ENCODE measurements at regions not wholly inside any gene's neighbourhood (a gene's known extent, or its start where the extent isn't known, plus 50 kb on each side); places are given as distances from the start of the nearest gene placed in this dataset.

DNA sequence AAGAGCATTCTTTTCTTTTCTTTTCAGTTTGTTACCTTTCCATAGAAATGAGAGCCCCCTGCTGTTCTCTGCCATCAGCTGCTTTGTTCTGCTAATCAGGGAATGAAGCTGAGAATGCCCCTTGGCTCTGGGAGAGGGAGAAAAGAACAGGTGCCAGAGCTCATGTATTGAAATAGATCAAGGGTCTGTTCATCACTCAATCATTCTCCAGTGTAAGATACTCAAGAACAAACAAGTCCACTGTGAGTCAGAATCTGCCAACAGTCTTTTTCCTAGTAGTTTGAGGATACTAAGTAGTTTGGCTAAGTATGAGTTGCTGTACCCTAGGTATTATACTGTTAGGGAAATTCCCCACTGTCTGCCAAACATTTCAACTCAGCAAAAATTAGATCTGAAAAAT lies 144.3 kb downstream of the RTL3 start:
- Histone ChIP-seq H3K9me3 (ENCODE audit: insufficient read depth, low read length) (no peaks in the 10 kb centered on the region), H3F3A (ENCODE audit: insufficient read depth) (no peaks in the 10 kb centered on the region), H3K36me3 (ENCODE audit: low read length) (no peaks in the 10 kb centered on the region), H2AFZ (ENCODE audit: low read depth, low read length, severe bottlenecking) (no peak overlapping the region), H3K9me2 (replicated peaks; ENCODE audit: insufficient read depth, low read length) (no peaks in the 10 kb centered on the region), H3K4me3 (ENCODE audit: insufficient read depth, low read length, poor library complexity, severe bottlenecking) (no peak overlapping the region), H3K27me3 (ENCODE audit: low read length) (no peaks in the 10 kb centered on the region), H3K4me2 (ENCODE audit: low read depth, low read length, poor library complexity, severe bottlenecking) (no peak overlapping the region), H3K27ac (ENCODE audit: low read depth, low read length) (no peak overlapping the region), H3K79me2 (ENCODE audit: insufficient read depth, low read length) (no peaks in the 10 kb centered on the region), H4K20me1 (ENCODE audit: low read depth, low read length) (no peaks in the 10 kb centered on the region), H3K9ac (ENCODE audit: low read length) (no peak overlapping the region)
- TF ChIP-seq EZH2phosphoT487 (conservative IDR thresholded peaks at IDR 0.05; ENCODE audit: low read length): no peak
- TF ChIP-seq, protein P1, sequence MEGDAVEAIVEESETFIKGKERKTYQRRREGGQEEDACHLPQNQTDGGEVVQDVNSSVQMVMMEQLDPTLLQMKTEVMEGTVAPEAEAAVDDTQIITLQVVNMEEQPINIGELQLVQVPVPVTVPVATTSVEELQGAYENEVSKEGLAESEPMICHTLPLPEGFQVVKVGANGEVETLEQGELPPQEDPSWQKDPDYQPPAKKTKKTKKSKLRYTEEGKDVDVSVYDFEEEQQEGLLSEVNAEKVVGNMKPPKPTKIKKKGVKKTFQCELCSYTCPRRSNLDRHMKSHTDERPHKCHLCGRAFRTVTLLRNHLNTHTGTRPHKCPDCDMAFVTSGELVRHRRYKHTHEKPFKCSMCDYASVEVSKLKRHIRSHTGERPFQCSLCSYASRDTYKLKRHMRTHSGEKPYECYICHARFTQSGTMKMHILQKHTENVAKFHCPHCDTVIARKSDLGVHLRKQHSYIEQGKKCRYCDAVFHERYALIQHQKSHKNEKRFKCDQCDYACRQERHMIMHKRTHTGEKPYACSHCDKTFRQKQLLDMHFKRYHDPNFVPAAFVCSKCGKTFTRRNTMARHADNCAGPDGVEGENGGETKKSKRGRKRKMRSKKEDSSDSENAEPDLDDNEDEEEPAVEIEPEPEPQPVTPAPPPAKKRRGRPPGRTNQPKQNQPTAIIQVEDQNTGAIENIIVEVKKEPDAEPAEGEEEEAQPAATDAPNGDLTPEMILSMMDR (IDR thresholded peaks at IDR 0.05; ENCODE audit: insufficient read depth, low read length, poor library complexity, severe bottlenecking): no peak

DNA sequence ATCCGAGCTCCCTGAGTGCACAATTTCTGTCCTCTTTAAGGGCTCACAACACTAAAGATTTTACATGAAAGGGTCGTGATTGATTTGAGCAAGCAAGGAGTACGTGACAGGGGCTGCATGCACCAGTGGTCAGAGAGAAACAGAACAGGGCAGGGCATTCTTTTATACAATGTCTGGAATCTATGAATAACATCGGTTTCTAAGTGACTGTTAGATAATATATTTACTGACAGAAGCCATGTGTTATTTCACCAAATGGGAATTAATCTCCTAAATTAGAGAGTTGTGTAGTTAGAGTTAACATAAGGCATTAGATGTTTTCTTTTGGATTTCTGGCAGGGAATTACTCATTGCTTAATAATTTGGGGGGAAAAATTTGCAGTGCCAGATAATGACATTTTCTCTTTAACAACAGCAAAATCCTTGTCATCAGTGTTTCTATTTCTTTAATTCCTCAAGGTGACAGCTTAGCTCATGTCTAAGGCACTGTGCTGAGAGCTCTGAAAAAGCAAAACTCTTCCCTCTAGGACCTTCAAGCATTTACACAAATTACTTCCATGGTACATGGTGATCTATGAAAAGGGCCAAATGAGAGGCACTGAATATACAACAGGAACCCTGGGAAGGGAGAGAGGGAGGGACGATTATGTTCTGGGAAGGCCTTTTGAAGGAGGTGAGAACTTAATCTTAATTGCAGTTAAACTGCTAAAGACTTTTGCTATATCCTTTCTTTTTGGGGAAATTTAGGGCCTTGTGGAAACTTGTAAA lies 145.0 kb downstream of the RTL3 start:
- Histone ChIP-seq H3K4me3 (ENCODE audit: insufficient read depth, low read length, poor library complexity, severe bottlenecking) (no peak overlapping the region), H3K9ac (ENCODE audit: low read length) (no peak overlapping the region), H3K9me3 (ENCODE audit: insufficient read depth, low read length) (no peaks in the 10 kb centered on the region), H3K36me3 (ENCODE audit: low read length) (no peaks in the 10 kb centered on the region), H3F3A (ENCODE audit: insufficient read depth) (no peaks in the 10 kb centered on the region), H3K4me2 (ENCODE audit: low read depth, low read length, poor library complexity, severe bottlenecking) (no peak overlapping the region), H3K27me3 (ENCODE audit: low read length) (no peaks in the 10 kb centered on the region), H3K79me2 (ENCODE audit: insufficient read depth, low read length) (no peaks in the 10 kb centered on the region), H4K20me1 (ENCODE audit: low read depth, low read length) (no peaks in the 10 kb centered on the region), H3K9me2 (replicated peaks; ENCODE audit: insufficient read depth, low read length) (no peaks in the 10 kb centered on the region), H3K27ac (ENCODE audit: low read depth, low read length) (no peak overlapping the region), H2AFZ (ENCODE audit: low read depth, low read length, severe bottlenecking) (no peak overlapping the region)
- no peak for TF ChIP-seq EZH2phosphoT487 (conservative IDR thresholded peaks at IDR 0.05; ENCODE audit: low read length)
- TF ChIP-seq, protein P1 (IDR thresholded peaks at IDR 0.05; ENCODE audit: insufficient read depth, low read length, poor library complexity, severe bottlenecking): no peak

DNA sequence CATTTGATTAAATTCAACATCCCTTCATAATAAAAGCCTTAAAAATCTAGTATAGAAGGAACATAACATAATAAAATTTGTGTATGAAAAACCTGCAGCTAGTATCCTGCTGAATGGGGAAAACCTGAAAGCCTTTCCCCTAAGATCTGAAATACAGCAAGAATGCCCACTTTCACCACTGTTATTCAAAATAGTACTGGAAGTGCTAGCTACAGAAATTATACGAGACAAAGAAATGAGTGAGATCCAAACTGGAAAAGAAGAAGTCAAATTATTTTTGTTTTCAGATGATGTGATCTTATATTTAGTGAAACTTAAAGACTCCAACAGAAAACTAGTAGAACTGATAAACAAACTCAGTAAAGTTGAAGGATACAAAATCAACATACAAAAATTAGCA lies 152.9 kb downstream of the RTL3 start:
- no peaks in the 10 kb centered on the region for H3K9me3 ChIP-seq (ENCODE audit: insufficient read depth, low read length)
- no peaks in the 10 kb centered on the region for H3F3A ChIP-seq (ENCODE audit: insufficient read depth)
- no peaks in the 10 kb centered on the region for H3K27me3 ChIP-seq (ENCODE audit: low read length)
- no peak overlapping the region for H3K9ac ChIP-seq (ENCODE audit: low read length)
- no peak overlapping the region for H3K4me2 ChIP-seq (ENCODE audit: low read depth, low read length, poor library complexity, severe bottlenecking)
- no peaks in the 10 kb centered on the region for H3K9me2 ChIP-seq (replicated peaks; ENCODE audit: insufficient read depth, low read length)
- no peak overlapping the region for H3K27ac ChIP-seq (ENCODE audit: low read depth, low read length)
- no peaks in the 10 kb centered on the region for H3K36me3 ChIP-seq (ENCODE audit: low read length)
- H3K4me3 ChIP-seq (ENCODE audit: insufficient read depth, low read length, poor library complexity, severe bottlenecking): no peak overlapping the region
- TF ChIP-seq EZH2phosphoT487 (conservative IDR thresholded peaks at IDR 0.05; ENCODE audit: low read length): no peak
- TF ChIP-seq, protein P1 (IDR thresholded peaks at IDR 0.05; ENCODE audit: insufficient read depth, low read length, poor library complexity, severe bottlenecking): no peak
- no peaks in the 10 kb centered on the region for H4K20me1 ChIP-seq (ENCODE audit: low read depth, low read length)
- no peak overlapping the region for H2AFZ ChIP-seq (ENCODE audit: low read depth, low read length, severe bottlenecking)
- no peaks in the 10 kb centered on the region for H3K79me2 ChIP-seq (ENCODE audit: insufficient read depth, low read length)

All from SU-DHL-6 (cell line).